AG09319 (cell line): ENCODE measurements at regions not wholly inside any gene's neighbourhood (a gene's known extent, or its start where the extent isn't known, plus 50 kb on each side); places are given as distances from the start of the nearest gene placed in this dataset.

Source experiments
- DNase-seq: peaks from one replicate; pipeline ENCODE4 v3.0.0-alpha.2; 2010; ENCODE audit warnings: low read depth; ENCODE audit errors: extremely low read depth
- TF ChIP-seq, protein P1 (sequence below): IDR thresholded peaks from 2 replicates; pipeline ENCODE4 v1.5.1; 2011; ENCODE audit warnings: low read depth, mild to moderate bottlenecking, inconsistent platforms, low read length, moderate library complexity

- TF ChIP-seq, protein P1, sequence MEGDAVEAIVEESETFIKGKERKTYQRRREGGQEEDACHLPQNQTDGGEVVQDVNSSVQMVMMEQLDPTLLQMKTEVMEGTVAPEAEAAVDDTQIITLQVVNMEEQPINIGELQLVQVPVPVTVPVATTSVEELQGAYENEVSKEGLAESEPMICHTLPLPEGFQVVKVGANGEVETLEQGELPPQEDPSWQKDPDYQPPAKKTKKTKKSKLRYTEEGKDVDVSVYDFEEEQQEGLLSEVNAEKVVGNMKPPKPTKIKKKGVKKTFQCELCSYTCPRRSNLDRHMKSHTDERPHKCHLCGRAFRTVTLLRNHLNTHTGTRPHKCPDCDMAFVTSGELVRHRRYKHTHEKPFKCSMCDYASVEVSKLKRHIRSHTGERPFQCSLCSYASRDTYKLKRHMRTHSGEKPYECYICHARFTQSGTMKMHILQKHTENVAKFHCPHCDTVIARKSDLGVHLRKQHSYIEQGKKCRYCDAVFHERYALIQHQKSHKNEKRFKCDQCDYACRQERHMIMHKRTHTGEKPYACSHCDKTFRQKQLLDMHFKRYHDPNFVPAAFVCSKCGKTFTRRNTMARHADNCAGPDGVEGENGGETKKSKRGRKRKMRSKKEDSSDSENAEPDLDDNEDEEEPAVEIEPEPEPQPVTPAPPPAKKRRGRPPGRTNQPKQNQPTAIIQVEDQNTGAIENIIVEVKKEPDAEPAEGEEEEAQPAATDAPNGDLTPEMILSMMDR = no peak
- no peak for DNase-seq
Observed at GRCh38 chr3:72303926-72304325, 519.0 kb upstream of the PROK2 start.

- DNase-seq = no peak
- TF ChIP-seq, protein P1 = no peak
Observed at GRCh38 chr3:72301779-72302178, 516.8 kb upstream of the PROK2 start.

DNA sequence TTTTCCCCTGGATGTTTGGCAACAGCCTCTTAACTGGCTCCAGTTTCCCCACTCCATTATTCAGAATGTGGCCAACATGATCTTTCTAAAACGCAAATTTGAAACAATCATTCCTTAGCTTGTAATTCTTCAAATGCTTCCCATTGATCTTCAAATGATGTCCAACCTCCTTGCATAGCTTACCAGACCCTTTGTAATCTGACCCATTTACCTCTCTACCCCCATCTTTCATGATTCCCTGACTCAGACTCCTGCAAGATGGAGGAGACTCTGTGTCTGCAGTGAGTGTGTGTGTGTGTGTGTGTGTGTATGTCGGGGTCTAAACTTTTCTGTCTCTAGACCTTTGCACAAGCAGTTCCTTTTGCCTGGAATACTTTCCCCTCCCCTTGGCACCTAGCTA is 515.7 kb upstream of the PROK2 start:
- TF ChIP-seq, protein P1 = no peak
- DNase-seq = no peak

DNA sequence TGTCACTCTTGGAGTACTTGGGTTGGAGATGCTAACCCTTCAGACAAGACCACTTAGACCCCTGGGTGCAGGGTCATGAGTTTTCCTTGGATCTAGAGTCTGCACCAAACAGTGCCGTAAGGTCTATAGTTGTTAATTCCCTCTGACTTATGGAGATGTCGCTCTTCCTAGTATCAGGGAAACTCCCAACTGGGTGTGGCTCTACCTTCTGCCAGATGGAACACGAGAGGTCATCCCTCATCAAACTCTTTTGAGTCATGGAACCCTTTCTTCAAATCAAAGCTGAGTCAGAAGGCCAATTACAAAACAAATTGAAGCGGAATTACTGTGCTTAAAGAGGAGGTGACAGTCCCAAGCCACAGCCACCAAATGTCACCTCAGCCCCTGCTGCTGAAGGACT is 514.9 kb upstream of the PROK2 start:
- DNase-seq = no peak
- TF ChIP-seq, protein P1 = no peak

DNA sequence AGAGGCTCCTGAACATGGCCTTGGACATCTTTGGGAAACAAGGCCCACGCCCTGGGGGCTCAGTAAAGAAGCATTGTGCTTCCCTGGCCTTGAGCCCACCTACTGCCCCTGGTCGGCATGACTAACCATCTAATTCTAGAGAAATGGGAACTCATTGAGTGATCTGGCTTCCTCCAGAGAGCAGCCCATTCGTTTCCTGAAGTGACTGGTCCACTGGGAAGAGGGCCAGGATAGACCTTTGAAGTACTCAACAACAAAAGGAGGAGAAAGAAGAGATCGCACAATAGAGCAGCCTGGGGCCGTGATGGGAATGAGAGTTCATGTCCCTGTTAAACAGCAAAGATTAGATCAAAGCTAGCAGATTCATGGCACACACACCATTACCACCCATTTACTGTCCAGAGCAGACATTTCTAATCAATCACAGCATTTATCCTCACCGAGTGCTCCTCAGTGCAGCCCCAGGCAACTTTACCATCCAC is 514.4 kb upstream of the PROK2 start:
- no peak for DNase-seq
- TF ChIP-seq, protein P1 = no peak

DNA sequence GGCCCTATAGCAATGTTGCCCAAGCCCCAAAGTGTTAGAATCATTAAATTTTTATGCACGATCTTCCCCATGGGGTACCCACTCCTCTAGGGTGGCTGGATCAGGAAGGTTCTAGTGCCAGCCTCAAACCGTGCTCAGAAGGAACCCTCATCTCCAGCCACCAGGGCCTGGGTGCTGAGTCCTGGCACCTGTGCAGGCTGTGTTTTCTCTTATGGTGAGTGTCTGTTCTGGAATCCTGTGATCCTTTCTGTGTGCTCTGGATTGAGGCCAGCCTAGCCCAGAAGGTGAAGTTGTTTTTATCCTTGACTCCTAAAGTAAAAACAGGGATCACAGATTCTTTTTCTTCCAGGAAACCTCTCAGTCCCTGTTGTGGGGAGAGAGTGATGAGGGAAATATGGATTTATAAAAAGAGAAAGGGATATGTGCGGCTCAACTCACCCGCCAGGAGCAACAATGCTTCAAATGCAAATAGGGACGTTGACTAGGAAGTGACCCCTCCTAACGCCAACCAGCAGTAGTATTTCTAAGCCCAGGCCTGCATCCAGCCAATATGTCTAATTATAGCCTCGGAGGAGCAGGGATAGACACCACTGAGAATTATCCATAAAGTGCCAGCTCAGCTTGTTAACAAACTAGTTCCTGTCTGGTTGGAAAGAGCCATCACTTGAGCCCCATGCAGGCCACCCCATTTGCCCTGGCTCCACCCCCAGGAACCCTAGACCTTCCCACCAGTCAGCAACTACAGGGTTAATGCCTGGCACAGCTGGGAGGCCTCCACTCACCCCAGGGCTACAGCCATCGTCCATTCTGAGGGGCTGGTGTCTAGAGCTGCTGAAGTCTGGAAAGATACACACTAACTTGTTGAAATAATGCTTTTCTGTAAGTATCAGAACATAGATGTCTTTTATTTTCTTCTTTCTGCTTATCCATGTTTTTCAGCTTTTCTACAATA is 513.5 kb upstream of the PROK2 start:
- TF ChIP-seq, protein P1 = no peak
- DNase-seq = no peak

DNA sequence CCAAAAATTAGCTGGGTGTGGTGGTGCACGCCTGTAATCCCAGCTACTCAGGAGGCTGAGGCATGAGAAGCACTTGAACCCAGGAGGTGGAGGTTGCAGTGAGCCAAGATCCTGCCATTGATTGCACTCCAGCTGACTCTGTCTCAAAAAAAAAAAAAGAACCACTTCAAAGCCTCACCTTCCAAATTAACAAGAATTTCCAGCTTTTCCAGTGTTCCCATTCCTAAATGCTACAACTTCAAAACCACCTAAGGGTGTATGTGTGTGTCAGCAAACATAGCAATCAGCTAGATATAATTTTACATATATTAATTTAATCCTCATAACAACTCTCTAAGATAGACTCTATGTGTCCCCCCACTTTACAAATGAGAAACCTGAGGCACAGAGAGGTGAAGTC is 512.5 kb upstream of the PROK2 start:
- no peak for DNase-seq
- TF ChIP-seq, protein P1 = no peak
